ENCODE measurements at regions not wholly inside any gene's neighbourhood (a gene's known extent, or its start where the extent isn't known, plus 50 kb on each side); places are given as distances from the start of the nearest gene placed in this dataset.

- TF ChIP-seq CTCF (IDR thresholded peaks at IDR 0.05; ENCODE audit: control insufficient read depth, insufficient read depth, low read depth, low read length, missing control alignments): no peak
- DNase-seq (ENCODE audit: low read depth): no peak
- H3K4me3 ChIP-seq (ENCODE audit: control insufficient read depth, low read depth, low read length): no peak overlapping the region
Observed at GRCh38 chr17:79237448-79238053, 162.9 kb downstream of the ENGASE start.

DNA sequence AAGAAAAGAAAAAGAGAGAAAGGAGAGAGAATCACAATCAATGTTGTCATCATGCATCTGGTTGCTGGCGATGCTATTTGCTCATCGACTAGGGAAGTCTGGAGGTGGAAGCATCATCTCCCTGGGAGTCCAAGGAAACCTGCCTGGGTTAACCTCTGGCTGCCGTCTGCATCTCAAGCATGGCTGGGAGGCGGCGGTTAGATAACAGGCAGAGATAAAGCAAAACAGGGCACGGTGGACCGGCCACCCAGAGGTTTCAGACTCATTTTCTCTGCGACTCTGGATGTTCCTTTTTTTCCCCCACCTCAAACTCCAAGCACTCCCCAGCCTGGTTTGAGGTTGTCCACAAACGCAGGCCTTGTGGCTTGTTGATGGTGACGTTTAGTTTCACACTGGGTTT lies 161.2 kb downstream of the ENGASE start:
- no peak overlapping the region for H3K4me3 ChIP-seq (ENCODE audit: control insufficient read depth, low read depth, low read length)
- TF ChIP-seq CTCF (IDR thresholded peaks at IDR 0.05; ENCODE audit: control insufficient read depth, insufficient read depth, low read depth, low read length, missing control alignments): no peak
- no peak for DNase-seq (ENCODE audit: low read depth)

DNA sequence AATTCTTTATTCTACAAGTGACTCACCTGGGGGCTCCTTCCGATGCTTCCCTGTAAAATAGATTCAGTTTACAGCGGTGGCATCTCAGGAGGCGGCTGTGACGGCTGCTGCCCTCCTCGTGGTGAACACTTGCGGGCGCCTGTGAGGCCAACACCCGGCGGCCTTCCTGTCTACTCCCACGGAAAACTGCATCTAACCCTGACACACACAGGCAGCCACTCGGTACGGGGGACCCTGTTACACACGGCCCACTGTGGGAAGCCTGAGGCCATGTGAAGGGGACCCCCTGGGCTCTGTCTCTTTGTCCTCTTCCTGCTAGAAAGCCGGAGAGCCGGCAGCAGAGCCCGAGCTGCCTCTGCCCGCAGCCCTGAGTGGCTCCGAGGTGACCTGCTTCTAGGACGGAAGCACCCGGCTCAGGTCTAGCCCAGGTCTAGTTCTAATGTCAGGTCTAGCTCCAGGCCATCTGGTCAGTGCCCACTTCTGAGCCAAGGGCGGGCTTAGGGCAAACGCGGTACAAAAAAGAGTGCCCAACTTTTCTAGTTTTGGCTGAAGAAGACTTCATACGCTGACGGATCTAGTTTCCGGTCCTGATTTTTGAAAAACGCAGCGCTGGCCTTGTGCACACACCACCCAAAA lies 159.4 kb downstream of the ENGASE start:
- no peak for DNase-seq (ENCODE audit: low read depth)
- no peak overlapping the region for H3K4me3 ChIP-seq (ENCODE audit: control insufficient read depth, low read depth, low read length)
- no peak for TF ChIP-seq CTCF (IDR thresholded peaks at IDR 0.05; ENCODE audit: control insufficient read depth, insufficient read depth, low read depth, low read length, missing control alignments)

DNA sequence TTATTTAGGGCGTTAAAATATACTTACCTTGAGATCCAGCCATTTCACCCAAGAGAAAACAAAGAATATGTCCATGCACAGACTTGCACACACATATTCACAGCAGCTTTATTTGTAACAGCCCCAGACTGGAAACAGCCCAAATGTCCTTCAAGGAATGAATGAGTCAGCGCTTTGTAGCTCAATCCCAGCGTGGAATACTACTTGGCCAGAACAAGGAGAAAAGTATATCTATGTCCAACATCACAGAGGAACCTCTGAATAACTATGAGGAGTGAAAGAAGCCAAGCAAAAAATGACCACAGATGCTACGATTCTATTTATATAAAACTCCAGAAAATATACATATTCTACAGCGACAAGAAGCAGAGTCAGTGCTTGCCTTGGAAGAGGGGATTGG lies 158.3 kb downstream of the ENGASE start:
- no peak overlapping the region for H3K4me3 ChIP-seq (ENCODE audit: control insufficient read depth, low read depth, low read length)
- DNase-seq (ENCODE audit: low read depth): no peak
- no peak for TF ChIP-seq CTCF (IDR thresholded peaks at IDR 0.05; ENCODE audit: control insufficient read depth, insufficient read depth, low read depth, low read length, missing control alignments)

- DNase-seq (ENCODE audit: low read depth): no peak
- TF ChIP-seq CTCF (IDR thresholded peaks at IDR 0.05; ENCODE audit: control insufficient read depth, insufficient read depth, low read depth, low read length, missing control alignments): no peak
- H3K4me3 ChIP-seq (ENCODE audit: control insufficient read depth, low read depth, low read length): no peak overlapping the region
Observed at GRCh38 chr17:79231766-79232287, 157.2 kb downstream of the ENGASE start.

- TF ChIP-seq CTCF (IDR thresholded peaks at IDR 0.05; ENCODE audit: control insufficient read depth, insufficient read depth, low read depth, low read length, missing control alignments): no peak
- no peak for DNase-seq (ENCODE audit: low read depth)
- no peak overlapping the region for H3K4me3 ChIP-seq (ENCODE audit: control insufficient read depth, low read depth, low read length)
Observed at GRCh38 chr17:79230576-79230975, 156.0 kb downstream of the ENGASE start.

Data from AG09309 (cell line).